SK-N-SH (cell line): ENCODE measurements at regions not wholly inside any gene's neighbourhood (a gene's known extent, or its start where the extent isn't known, plus 50 kb on each side); places are given as distances from the start of the nearest gene placed in this dataset.
"Not testable (repeated sequence)": the region's sequence is repeated elsewhere in the genome, so short reads cannot be mapped to it uniquely, and the experiment has no call there.

ENCODE experiments used
- CTCF ChIA-PET: fragments of 300-600, 350-600 bp; formaldehyde crosslinking; extraction: SDS; loops from one replicate; lab custom pipeline; 2021; lab: Yijun Ruan, JAX
- POLR2A ChIA-PET: fragments of 350-600 bp; sonication (Branson Sonifier 250); formaldehyde crosslinking; extraction: SDS; loops from one replicate; lab custom pipeline; 2020; ENCODE audit warnings: antibody characterized with exemption, inconsistent platforms; lab: Yijun Ruan, JAX
- DNase-seq: peaks from one replicate; pipeline ENCODE4 v3.0.0; 2012
- H2AFZ ChIP-seq: fragments of 200-600 bp; sonication (generic); 2 replicates; pipeline ENCODE4 v1.8.1; 2016; ENCODE audit warnings: antibody characterized with exemption, mild to moderate bottlenecking, low read depth
- H3F3A ChIP-seq: fragments of 200-600 bp; sonication (generic); replicated peaks from 2 replicates; pipeline ENCODE3; 2016; ENCODE audit warnings: antibody characterized with exemption, mild to moderate bottlenecking; ENCODE audit not compliant: insufficient read depth
- H3K27ac ChIP-seq, 2 experiments: fragments of 200-500 bp in 1 of 2; fragments of 200-600 bp in 1 of 2; sonication (Bioruptor generic) in 1 of 2; sonication (generic), shearing (Covaris generic) in 1 of 2; 2 replicates each; pipeline versions ENCODE4 v1.5.1 to v1.6.1; 2014 to 2016; ENCODE audit warnings: low read depth in 2 of 2, inconsistent platforms in 1 of 2, low read length in 1 of 2, mild to moderate bottlenecking in 1 of 2, mixed read lengths in 1 of 2
- H3K27me3 ChIP-seq: fragments of 200-600 bp; sonication (generic), shearing (Covaris generic); 2 replicates; pipeline ENCODE4 v1.6.1; 2016; ENCODE audit warnings: mixed run types; ENCODE audit not compliant: insufficient read depth
- H3K36me3 ChIP-seq, 2 experiments: fragments of 200-500 bp in 1 of 2; fragments of 200-600 bp in 1 of 2; sonication (Bioruptor generic) in 1 of 2; sonication (generic) in 1 of 2; replicated peaks in 1 of 2; 2 replicates each; pipeline versions ENCODE3 to v1.5.1; 2014 to 2016; ENCODE audit warnings: low read length in 1 of 2, mild to moderate bottlenecking in 1 of 2; ENCODE audit not compliant: insufficient read depth in 2 of 2, control insufficient read depth in 1 of 2
- H3K4me1 ChIP-seq, 2 experiments: fragments of 200-500 bp in 1 of 2; fragments of 200-600 bp in 1 of 2; sonication (Bioruptor generic) in 1 of 2; sonication (generic), shearing (Covaris generic) in 1 of 2; 2 replicates each; pipeline versions ENCODE4 v1.5.1 to v1.6.1; 2014 to 2016; ENCODE audit warnings: low read depth in 1 of 2, low read length in 1 of 2, mixed run types in 1 of 2; ENCODE audit not compliant: insufficient read depth in 2 of 2, control insufficient read depth in 1 of 2
- H3K4me2 ChIP-seq: fragments of 200-600 bp; sonication (generic), shearing (Covaris generic); 2 replicates; pipeline ENCODE4 v1.6.1; 2017; ENCODE audit warnings: mixed run types
- H3K4me3 ChIP-seq, 2 experiments: fragments of 200-500 bp in 1 of 2; fragments of 200-600 bp in 1 of 2; sonication (Bioruptor generic) in 1 of 2; sonication (generic), shearing (Covaris generic) in 1 of 2; 2 replicates each; pipeline versions ENCODE4 v1.5.1 to v1.8.1; 2014 to 2016; ENCODE audit warnings: low read depth in 2 of 2, inconsistent platforms in 1 of 2, low read length in 1 of 2, mild to moderate bottlenecking in 1 of 2, mixed read lengths in 1 of 2, moderate library complexity in 1 of 2
- H3K79me2 ChIP-seq: fragments of 200-600 bp; sonication (generic); 2 replicates; pipeline ENCODE4 v1.8.1; 2017; ENCODE audit warnings: mild to moderate bottlenecking; ENCODE audit not compliant: insufficient read depth
- H3K9ac ChIP-seq: fragments of 200-600 bp; sonication (generic); 2 replicates; pipeline ENCODE4 v1.6.1; 2017; ENCODE audit warnings: mixed run types
- H3K9me2 ChIP-seq: fragments of 200-600 bp; sonication (generic); 2 replicates; pipeline ENCODE4 v1.6.1; 2017; ENCODE audit warnings: mixed run types
- H3K9me3 ChIP-seq: fragments of 200-600 bp; sonication (generic); 2 replicates; pipeline ENCODE4 v1.6.1; 2017; ENCODE audit warnings: mixed run types, mild to moderate bottlenecking, moderate library complexity
- H4K20me1 ChIP-seq: fragments of 200-600 bp; sonication (generic); 2 replicates; pipeline ENCODE4 v1.6.1; 2017; ENCODE audit warnings: mild to moderate bottlenecking, mixed run types; ENCODE audit not compliant: insufficient read depth
- WGBS: methylation state at CpG from one replicate; pipeline ENCODE4 v1.1.6; 2017; ENCODE audit warnings: low lambda C conversion rate; 5-methylcytosine and 5-hydroxymethylcytosine counted together

GRCh38 chr1:206310948-206311347, 107.6 kb downstream of the SRGAP2 start:
- H3K27me3 ChIP-seq, H3K36me3 ChIP-seq, H2AFZ ChIP-seq, H3K9me3 ChIP-seq, DNase-seq, H3K4me3 ChIP-seq, H3F3A ChIP-seq, POLR2A ChIA-PET, H3K9ac ChIP-seq, H3K4me1 ChIP-seq, H3K4me2 ChIP-seq, H3K79me2 ChIP-seq, CTCF ChIA-PET, H4K20me1 ChIP-seq, H3K27ac ChIP-seq, H3K9me2 ChIP-seq: not testable (repeated sequence)
- WGBS: no CpG with 5 or more reads among the region's 2 CpGs

- H4K20me1 ChIP-seq, H3K27me3 ChIP-seq, H2AFZ ChIP-seq, H3K9me2 ChIP-seq, H3K4me1 ChIP-seq, H3K79me2 ChIP-seq, DNase-seq, H3K4me2 ChIP-seq, CTCF ChIA-PET, H3K9ac ChIP-seq, H3K4me3 ChIP-seq, H3F3A ChIP-seq, H3K9me3 ChIP-seq, POLR2A ChIA-PET, H3K27ac ChIP-seq, H3K36me3 ChIP-seq: not testable (repeated sequence)
- WGBS: 95% methylated on average over 2 of the region's 7 CpGs
Observed at GRCh38 chr1:206311611-206312273, 108.4 kb downstream of the SRGAP2 start.

DNA sequence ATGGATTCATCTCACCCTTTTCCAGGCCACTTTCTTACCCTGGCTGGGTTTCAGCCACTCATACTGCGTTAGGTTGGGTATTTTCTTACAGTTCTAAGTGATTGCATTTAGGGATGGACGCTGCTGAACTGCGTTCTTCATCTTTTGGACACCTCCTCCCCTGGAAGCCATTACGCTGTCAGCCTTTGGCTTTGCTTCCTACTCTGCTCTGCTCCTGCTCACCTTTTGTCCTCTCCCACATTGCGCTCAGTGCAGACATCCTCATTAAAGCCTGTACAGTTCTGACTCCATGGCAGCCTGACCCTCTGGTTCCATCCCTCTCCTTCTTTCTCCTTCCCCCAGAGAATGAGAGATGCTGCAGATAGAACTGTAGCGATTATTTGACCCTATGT, 108.9 kb downstream of the SRGAP2 start:
- POLR2A ChIA-PET, H2AFZ ChIP-seq, H3K36me3 ChIP-seq, H3K9me2 ChIP-seq, H3F3A ChIP-seq, CTCF ChIA-PET, H3K4me2 ChIP-seq, H3K4me3 ChIP-seq, H4K20me1 ChIP-seq, DNase-seq, H3K79me2 ChIP-seq, H3K9me3 ChIP-seq, H3K27ac ChIP-seq, H3K4me1 ChIP-seq, H3K27me3 ChIP-seq, H3K9ac ChIP-seq: not testable (repeated sequence)
- 94% methylated on average over 6 of the region's 6 CpGs for WGBS

GRCh38 chr1:206314951-206315636, 111.8 kb downstream of the SRGAP2 start:
- H3F3A ChIP-seq, H3K9me2 ChIP-seq, H3K27ac ChIP-seq, H3K4me3 ChIP-seq, H3K9ac ChIP-seq, H3K79me2 ChIP-seq, POLR2A ChIA-PET, H3K9me3 ChIP-seq, H4K20me1 ChIP-seq, H3K4me1 ChIP-seq, DNase-seq, H2AFZ ChIP-seq, H3K36me3 ChIP-seq, H3K4me2 ChIP-seq, H3K27me3 ChIP-seq, CTCF ChIA-PET: not testable (repeated sequence)
- 100% methylated on average over 1 of the region's 6 CpGs for WGBS

- H3K79me2 ChIP-seq, H3K9me2 ChIP-seq, H2AFZ ChIP-seq, H3K9me3 ChIP-seq, H3K27ac ChIP-seq, H3K36me3 ChIP-seq, H4K20me1 ChIP-seq, POLR2A ChIA-PET, H3K9ac ChIP-seq, H3K4me3 ChIP-seq, H3K27me3 ChIP-seq, H3K4me2 ChIP-seq, H3K4me1 ChIP-seq, H3F3A ChIP-seq, DNase-seq, CTCF ChIA-PET: not testable (repeated sequence)
- WGBS: no CpG with 5 or more reads among the region's 4 CpGs
Observed at GRCh38 chr1:206316901-206317300, 113.6 kb downstream of the SRGAP2 start.

DNA sequence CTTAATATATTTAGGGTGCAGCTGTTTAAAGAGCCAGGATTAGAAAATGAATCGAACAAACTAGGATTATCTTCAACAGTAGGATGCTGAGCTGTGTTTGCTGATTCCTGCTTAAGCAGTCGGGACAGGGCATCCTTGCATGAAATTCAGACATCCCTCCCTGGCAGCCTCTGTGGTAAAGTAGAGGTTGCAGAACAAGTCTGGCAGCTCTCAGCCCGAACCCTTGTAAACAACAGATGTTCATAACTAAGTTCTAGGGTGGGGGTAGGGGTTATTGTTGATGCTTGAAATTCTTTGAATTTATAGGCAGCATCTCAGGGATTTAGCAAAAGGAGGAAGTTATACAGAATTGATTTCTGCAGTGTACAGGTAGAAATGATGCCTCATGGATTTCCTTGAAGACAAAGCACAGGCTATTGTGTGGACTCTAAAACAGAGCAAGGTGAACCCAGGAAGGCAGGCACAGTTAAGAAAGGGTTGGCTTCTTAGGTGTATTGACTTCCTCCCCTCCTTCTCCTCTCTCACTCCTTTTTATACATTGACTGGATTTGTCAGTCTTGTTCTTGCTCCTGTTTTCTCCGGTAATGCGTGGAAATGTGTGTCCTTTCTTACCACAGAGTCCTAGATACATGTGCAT, 114.7 kb downstream of the SRGAP2 start:
- H3K4me3 ChIP-seq, POLR2A ChIA-PET, H3K9ac ChIP-seq, H3F3A ChIP-seq, H4K20me1 ChIP-seq, CTCF ChIA-PET, H3K9me3 ChIP-seq, H3K4me1 ChIP-seq, DNase-seq, H3K27me3 ChIP-seq, H3K36me3 ChIP-seq, H2AFZ ChIP-seq, H3K79me2 ChIP-seq, H3K27ac ChIP-seq, H3K4me2 ChIP-seq, H3K9me2 ChIP-seq: not testable (repeated sequence)
- WGBS: 92% methylated on average over 4 of the region's 5 CpGs
